ENCODE measurements at regions not wholly inside any gene's neighbourhood (a gene's known extent, or its start where the extent isn't known, plus 50 kb on each side); places are given as distances from the start of the nearest gene placed in this dataset.

- Histone ChIP-seq H3K27me3 (ENCODE audit: control insufficient read depth in 2 of 2, insufficient read depth in 2 of 2, low read length in 2 of 2) (no peaks in the 10 kb centered on the region), H3K36me3 (replicated peaks in 1 of 2; ENCODE audit: control insufficient read depth in 1 of 2, insufficient read depth in 2 of 2, low read length in 2 of 2) (no peaks in the 10 kb centered on the region), H2AFZ (ENCODE audit: insufficient read depth, low read depth, low read length, poor library complexity, severe bottlenecking) (no peak overlapping the region), H3K9me3 (replicated peaks in 1 of 2; ENCODE audit: control insufficient read depth in 1 of 2, insufficient read depth in 1 of 2, low read length in 2 of 2) (no peaks in the 10 kb centered on the region), H4K20me1 (ENCODE audit: insufficient read depth, low read length) (no peaks in the 10 kb centered on the region), H3K4me3 (replicated peaks in 1 of 3; ENCODE audit: low read depth in 2 of 3, low read length in 3 of 3) (no peak overlapping the region), H3K27ac (ENCODE audit: low read depth in 1 of 2, low read length in 2 of 2) (no peak overlapping the region), H3K4me2 (replicated peaks; ENCODE audit: extremely low read depth, low read length, poor library complexity, severe bottlenecking) (no peak overlapping the region), H3K4me1 (ENCODE audit: control insufficient read depth in 1 of 2, insufficient read depth in 2 of 2, low read length in 2 of 2) (peaks cover 0 to under 1% of the 10 kb centered on the region in 2 donors), H3K79me2 (ENCODE audit: insufficient read depth, low read length) (no peaks in the 10 kb centered on the region), H3K9ac (ENCODE audit: insufficient read depth, low read length, poor library complexity, severe bottlenecking) (no peak overlapping the region)
- TF ChIP-seq, protein P1, sequence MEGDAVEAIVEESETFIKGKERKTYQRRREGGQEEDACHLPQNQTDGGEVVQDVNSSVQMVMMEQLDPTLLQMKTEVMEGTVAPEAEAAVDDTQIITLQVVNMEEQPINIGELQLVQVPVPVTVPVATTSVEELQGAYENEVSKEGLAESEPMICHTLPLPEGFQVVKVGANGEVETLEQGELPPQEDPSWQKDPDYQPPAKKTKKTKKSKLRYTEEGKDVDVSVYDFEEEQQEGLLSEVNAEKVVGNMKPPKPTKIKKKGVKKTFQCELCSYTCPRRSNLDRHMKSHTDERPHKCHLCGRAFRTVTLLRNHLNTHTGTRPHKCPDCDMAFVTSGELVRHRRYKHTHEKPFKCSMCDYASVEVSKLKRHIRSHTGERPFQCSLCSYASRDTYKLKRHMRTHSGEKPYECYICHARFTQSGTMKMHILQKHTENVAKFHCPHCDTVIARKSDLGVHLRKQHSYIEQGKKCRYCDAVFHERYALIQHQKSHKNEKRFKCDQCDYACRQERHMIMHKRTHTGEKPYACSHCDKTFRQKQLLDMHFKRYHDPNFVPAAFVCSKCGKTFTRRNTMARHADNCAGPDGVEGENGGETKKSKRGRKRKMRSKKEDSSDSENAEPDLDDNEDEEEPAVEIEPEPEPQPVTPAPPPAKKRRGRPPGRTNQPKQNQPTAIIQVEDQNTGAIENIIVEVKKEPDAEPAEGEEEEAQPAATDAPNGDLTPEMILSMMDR (IDR thresholded peaks at IDR 0.05) = no peak
- Mint-ChIP-seq H3K36me3 (no peaks in the 10 kb centered on the region), H3K4me1 (peaks cover 11% of the 10 kb centered on the region), H3K27ac (no peak overlapping the region), H3K9me3 (peaks cover 0 to 4% (median 0%) of the 10 kb centered on the region in 7 donors), H3K4me3 (no peak overlapping the region), H3K27me3 (ENCODE audit: low read depth in 3 of 3) (peaks cover 0 to 3% (median 3%) of the 10 kb centered on the region in 3 donors)
- no peak for DNase-seq
- 100% methylated on average over 2 of the region's 2 CpGs for WGBS (ENCODE audit: insufficient coverage)
- intact Hi-C loops (cut with micrococcal nuclease) = no loop called here
These were observed 98.0 kb upstream of the ZSWIM2 start for GRCh38 chr2:186946896-186947467.

DNA sequence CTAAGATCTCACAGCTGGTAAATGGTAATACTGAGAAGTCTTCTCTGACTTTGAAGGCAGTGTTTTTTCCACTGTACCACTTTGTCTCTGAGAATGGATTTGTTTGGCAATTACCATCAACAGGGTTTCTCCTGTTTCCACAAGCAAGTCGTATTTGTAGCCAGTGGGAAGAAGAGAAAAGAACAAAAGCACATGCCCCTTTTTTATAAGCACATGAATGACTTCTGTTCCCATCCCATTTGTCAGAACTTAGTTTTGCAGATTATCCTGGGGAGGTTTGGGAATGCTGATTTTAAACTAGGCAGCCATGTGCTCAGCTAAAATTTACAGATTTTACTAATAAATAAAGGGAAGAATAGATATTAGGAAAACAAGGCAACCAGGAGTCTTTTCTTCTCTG is 92.9 kb upstream of the ZSWIM2 start:
- no peak overlapping the region for H3K4me2 ChIP-seq (replicated peaks; ENCODE audit: extremely low read depth, low read length, poor library complexity, severe bottlenecking)
- Mint-ChIP-seq H3K36me3 (no peaks in the 10 kb centered on the region), H3K4me1 (no peaks in the 10 kb centered on the region), H3K4me3 (no peak overlapping the region), H3K9me3 (peaks cover 0 to 4% (median 0%) of the 10 kb centered on the region in 7 donors), H3K27ac (no peak overlapping the region), H3K27me3 (ENCODE audit: low read depth in 3 of 3) (peaks cover 0 to 2% (median 0%) of the 10 kb centered on the region in 3 donors)
- no peaks in the 10 kb centered on the region for H3K79me2 ChIP-seq (ENCODE audit: insufficient read depth, low read length)
- no peaks in the 10 kb centered on the region for H3K4me1 ChIP-seq (ENCODE audit: control insufficient read depth in 1 of 2, insufficient read depth in 2 of 2, low read length in 2 of 2)
- no peaks in the 10 kb centered on the region for H3K9me3 ChIP-seq (replicated peaks in 1 of 2; ENCODE audit: control insufficient read depth in 1 of 2, insufficient read depth in 1 of 2, low read length in 2 of 2)
- intact Hi-C loops (cut with micrococcal nuclease) = no loop called here
- H4K20me1 ChIP-seq (ENCODE audit: insufficient read depth, low read length) = no peaks in the 10 kb centered on the region
- WGBS (ENCODE audit: insufficient coverage) = no CpG with 5 or more reads among the region's 1 CpG
- H3K27me3 ChIP-seq (ENCODE audit: control insufficient read depth in 2 of 2, insufficient read depth in 2 of 2, low read length in 2 of 2) = no peaks in the 10 kb centered on the region
- no peak overlapping the region for H3K27ac ChIP-seq (ENCODE audit: low read depth in 1 of 2, low read length in 2 of 2)
- no peak overlapping the region for H3K4me3 ChIP-seq (replicated peaks in 1 of 3; ENCODE audit: low read depth in 2 of 3, low read length in 3 of 3)
- H2AFZ ChIP-seq (ENCODE audit: insufficient read depth, low read depth, low read length, poor library complexity, severe bottlenecking) = no peak overlapping the region
- no peak overlapping the region for H3K9ac ChIP-seq (ENCODE audit: insufficient read depth, low read length, poor library complexity, severe bottlenecking)
- no peaks in the 10 kb centered on the region for H3K36me3 ChIP-seq (replicated peaks in 1 of 2; ENCODE audit: control insufficient read depth in 1 of 2, insufficient read depth in 2 of 2, low read length in 2 of 2)
- DNase-seq = no peak
- TF ChIP-seq, protein P1 (IDR thresholded peaks at IDR 0.05) = no peak
